ENCODE measurements at regions not wholly inside any gene's neighbourhood (a gene's known extent, or its start where the extent isn't known, plus 50 kb on each side); places are given as distances from the start of the nearest gene placed in this dataset.
A peak's percentile ranks its signal among the peaks of the same experiment; 100 is the strongest.

GRCh38 chr5:67694810-67695191, 498.2 kb upstream of the CD180 start:
- no peak for ATAC-seq (ENCODE audit: insufficient number of reproducible peaks, low FRiP score, low read depth)
- TF ChIP-seq, protein P1, sequence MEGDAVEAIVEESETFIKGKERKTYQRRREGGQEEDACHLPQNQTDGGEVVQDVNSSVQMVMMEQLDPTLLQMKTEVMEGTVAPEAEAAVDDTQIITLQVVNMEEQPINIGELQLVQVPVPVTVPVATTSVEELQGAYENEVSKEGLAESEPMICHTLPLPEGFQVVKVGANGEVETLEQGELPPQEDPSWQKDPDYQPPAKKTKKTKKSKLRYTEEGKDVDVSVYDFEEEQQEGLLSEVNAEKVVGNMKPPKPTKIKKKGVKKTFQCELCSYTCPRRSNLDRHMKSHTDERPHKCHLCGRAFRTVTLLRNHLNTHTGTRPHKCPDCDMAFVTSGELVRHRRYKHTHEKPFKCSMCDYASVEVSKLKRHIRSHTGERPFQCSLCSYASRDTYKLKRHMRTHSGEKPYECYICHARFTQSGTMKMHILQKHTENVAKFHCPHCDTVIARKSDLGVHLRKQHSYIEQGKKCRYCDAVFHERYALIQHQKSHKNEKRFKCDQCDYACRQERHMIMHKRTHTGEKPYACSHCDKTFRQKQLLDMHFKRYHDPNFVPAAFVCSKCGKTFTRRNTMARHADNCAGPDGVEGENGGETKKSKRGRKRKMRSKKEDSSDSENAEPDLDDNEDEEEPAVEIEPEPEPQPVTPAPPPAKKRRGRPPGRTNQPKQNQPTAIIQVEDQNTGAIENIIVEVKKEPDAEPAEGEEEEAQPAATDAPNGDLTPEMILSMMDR (IDR thresholded peaks at IDR 0.05), result no peak
- H3K9me3 ChIP-seq, result no peaks in the 10 kb centered on the region
- no peak for DNase-seq (ENCODE audit: low spot score)
- peaks cover 17 to 28% of the 10 kb centered on the region in 2 donors for H3K4me1 ChIP-seq (ENCODE audit: control insufficient read depth in 1 of 2, low read depth in 2 of 2)
- H3K36me3 ChIP-seq, result no peaks in the 10 kb centered on the region
- H3K4me3 ChIP-seq, result no peak overlapping the region
- peak overlapping the region; percentile 43 to 54 for H3K27ac ChIP-seq
- no peaks in the 10 kb centered on the region for H3K27me3 ChIP-seq (replicated peaks; ENCODE audit: insufficient read depth)

- peak; percentile 43 for DNase-seq (ENCODE audit: low spot score)
- H3K4me3 ChIP-seq, result peak overlapping the region; percentile 49
- no peaks in the 10 kb centered on the region for H3K27me3 ChIP-seq (replicated peaks; ENCODE audit: insufficient read depth)
- H3K4me1 ChIP-seq (ENCODE audit: control insufficient read depth in 1 of 2, low read depth in 2 of 2), result peaks cover 17 to 28% of the 10 kb centered on the region in 2 donors
- H3K27ac ChIP-seq, result peak overlapping the region; percentile 54 to 83
- TF ChIP-seq, protein P1 (IDR thresholded peaks at IDR 0.05), result no peak
- peak; percentile 91 for ATAC-seq (ENCODE audit: insufficient number of reproducible peaks, low FRiP score, low read depth)
- H3K36me3 ChIP-seq, result no peaks in the 10 kb centered on the region
- H3K9me3 ChIP-seq, result no peaks in the 10 kb centered on the region
Measured at GRCh38 chr5:67693956-67694809, 497.6 kb upstream of the CD180 start.

GRCh38 chr5:67686746-67687145, 490.1 kb upstream of the CD180 start:
- Histone ChIP-seq H3K9me3 (no peaks in the 10 kb centered on the region), H3K27ac (no peak overlapping the region), H3K4me1 (ENCODE audit: control insufficient read depth in 1 of 2, low read depth in 2 of 2) (peaks cover 0 to 6% of the 10 kb centered on the region in 2 donors), H3K36me3 (no peaks in the 10 kb centered on the region), H3K4me3 (no peak overlapping the region), H3K27me3 (replicated peaks; ENCODE audit: insufficient read depth) (no peaks in the 10 kb centered on the region)
- ATAC-seq (ENCODE audit: insufficient number of reproducible peaks, low FRiP score, low read depth) (no peak), DNase-seq (ENCODE audit: low spot score) (no peak)
- TF ChIP-seq, protein P1 (IDR thresholded peaks at IDR 0.05), result no peak

DNA sequence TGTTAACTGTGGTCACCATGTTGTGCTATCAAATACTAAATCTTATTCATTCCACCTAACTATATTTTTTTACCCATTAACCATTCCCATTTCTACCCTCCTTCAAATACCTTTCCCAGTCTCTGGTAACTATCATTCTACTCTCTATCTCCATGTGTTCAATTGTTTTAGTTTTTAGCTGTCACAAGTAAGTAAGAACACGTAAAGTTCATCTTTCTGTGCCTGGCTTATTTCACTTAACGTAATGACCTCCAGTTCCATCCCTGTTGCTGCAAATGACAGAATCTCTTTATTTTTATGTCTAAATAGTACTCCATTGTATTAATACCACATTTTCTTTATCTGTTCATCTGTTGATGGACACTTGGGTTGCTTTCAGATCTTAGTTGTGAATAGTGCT, 485.1 kb upstream of the CD180 start:
- no peak overlapping the region for H3K4me3 ChIP-seq
- TF ChIP-seq, protein P1 (IDR thresholded peaks at IDR 0.05), result no peak
- DNase-seq (ENCODE audit: low spot score) (no peak), ATAC-seq (ENCODE audit: insufficient number of reproducible peaks, low FRiP score, low read depth) (no peak)
- H3K27ac ChIP-seq, result no peak overlapping the region
- no peaks in the 10 kb centered on the region for H3K9me3 ChIP-seq
- H3K36me3 ChIP-seq, result no peaks in the 10 kb centered on the region
- no peaks in the 10 kb centered on the region for H3K27me3 ChIP-seq (replicated peaks; ENCODE audit: insufficient read depth)
- peaks cover 0 to 6% of the 10 kb centered on the region in 2 donors for H3K4me1 ChIP-seq (ENCODE audit: control insufficient read depth in 1 of 2, low read depth in 2 of 2)

DNA sequence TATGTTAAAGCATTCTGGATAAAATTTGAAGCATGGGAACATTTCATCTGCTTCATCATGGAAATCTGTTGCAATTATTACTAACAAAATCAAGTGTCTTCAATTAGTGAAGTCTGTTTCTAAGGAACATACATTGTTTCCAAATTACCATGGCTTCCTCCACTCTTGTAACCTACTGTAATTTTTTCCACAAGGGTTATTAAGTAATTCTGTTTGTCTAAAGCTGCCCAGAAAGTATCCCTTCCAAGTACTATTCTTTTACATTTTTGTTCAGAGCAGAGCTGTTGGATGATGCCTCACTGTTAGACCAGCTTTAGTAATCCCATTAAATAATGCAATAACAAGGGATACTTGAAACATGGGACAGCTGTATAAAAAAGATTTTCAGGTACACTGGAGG, 483.5 kb upstream of the CD180 start:
- no peaks in the 10 kb centered on the region for H3K27me3 ChIP-seq (replicated peaks; ENCODE audit: insufficient read depth)
- ATAC-seq (ENCODE audit: insufficient number of reproducible peaks, low FRiP score, low read depth) (no peak), DNase-seq (ENCODE audit: low spot score) (no peak)
- TF ChIP-seq, protein P1 (IDR thresholded peaks at IDR 0.05), result no peak
- peaks cover 0 to 6% of the 10 kb centered on the region in 2 donors for H3K4me1 ChIP-seq (ENCODE audit: control insufficient read depth in 1 of 2, low read depth in 2 of 2)
- H3K4me3 ChIP-seq, result no peak overlapping the region
- H3K36me3 ChIP-seq, result no peaks in the 10 kb centered on the region
- no peaks in the 10 kb centered on the region for H3K9me3 ChIP-seq
- no peak overlapping the region for H3K27ac ChIP-seq
